MM.1S (cell line): ENCODE measurements at regions not wholly inside any gene's neighbourhood (a gene's known extent, or its start where the extent isn't known, plus 50 kb on each side); places are given as distances from the start of the nearest gene placed in this dataset.

Source experiments
- CTCF ChIP-seq: fragments of 300-600 bp; sonication (generic); IDR thresholded peaks from 2 replicates; pipeline ENCODE4 v1.5.1; 2016; ENCODE audit warnings: antibody characterized with exemption, low read length, mixed read lengths
- EZH2 ChIP-seq: fragments of 300-600 bp; sonication (generic); optimal IDR thresholded peaks from 2 replicates; pipeline ENCODE3; 2017; ENCODE audit warnings: low read depth, mild to moderate bottlenecking, antibody characterized with exemption, low read length, mixed read lengths
- EZH2phosphoT487 ChIP-seq: fragments of 300-600 bp; sonication (generic); IDR thresholded peaks from 2 replicates; pipeline ENCODE4 v1.6.1; 2018; ENCODE audit warnings: antibody characterized with exemption, low read length

GRCh38 chr1:194150242-194150641 lies 963.8 kb upstream of the B3GALT2 start:
- TF ChIP-seq CTCF (no peak), EZH2 (no peak), EZH2phosphoT487 (no peak)
